Kidney epithelial cell (primary cell): ENCODE measurements at regions not wholly inside any gene's neighbourhood (a gene's known extent, or its start where the extent isn't known, plus 50 kb on each side); places are given as distances from the start of the nearest gene placed in this dataset.

ENCODE experiments used
- DNase-seq: peaks from one replicate; pipeline ENCODE4 v3.0.0-alpha.2; 2010; ENCODE audit warnings: low read depth
- H3K27me3 ChIP-seq: 2 replicates; pipeline ENCODE4 v1.6.0; 2011; ENCODE audit warnings: low read length; ENCODE audit not compliant: control insufficient read depth, insufficient read depth
- H3K36me3 ChIP-seq: 2 replicates; pipeline ENCODE4 v1.5.1; 2011; ENCODE audit warnings: low read length; ENCODE audit not compliant: control insufficient read depth, insufficient read depth
- H3K4me3 ChIP-seq: 2 replicates; pipeline ENCODE4 v1.5.1; 2011; ENCODE audit warnings: low read depth, mild to moderate bottlenecking, control low read depth, low read length
- CTCF ChIP-seq: IDR thresholded peaks from 2 replicates; pipeline ENCODE4 v1.5.1; 2011; ENCODE audit warnings: mild to moderate bottlenecking, moderate library complexity, low read length, control low read depth, inconsistent platforms; ENCODE audit not compliant: insufficient read depth, poor library complexity, severe bottlenecking

DNA sequence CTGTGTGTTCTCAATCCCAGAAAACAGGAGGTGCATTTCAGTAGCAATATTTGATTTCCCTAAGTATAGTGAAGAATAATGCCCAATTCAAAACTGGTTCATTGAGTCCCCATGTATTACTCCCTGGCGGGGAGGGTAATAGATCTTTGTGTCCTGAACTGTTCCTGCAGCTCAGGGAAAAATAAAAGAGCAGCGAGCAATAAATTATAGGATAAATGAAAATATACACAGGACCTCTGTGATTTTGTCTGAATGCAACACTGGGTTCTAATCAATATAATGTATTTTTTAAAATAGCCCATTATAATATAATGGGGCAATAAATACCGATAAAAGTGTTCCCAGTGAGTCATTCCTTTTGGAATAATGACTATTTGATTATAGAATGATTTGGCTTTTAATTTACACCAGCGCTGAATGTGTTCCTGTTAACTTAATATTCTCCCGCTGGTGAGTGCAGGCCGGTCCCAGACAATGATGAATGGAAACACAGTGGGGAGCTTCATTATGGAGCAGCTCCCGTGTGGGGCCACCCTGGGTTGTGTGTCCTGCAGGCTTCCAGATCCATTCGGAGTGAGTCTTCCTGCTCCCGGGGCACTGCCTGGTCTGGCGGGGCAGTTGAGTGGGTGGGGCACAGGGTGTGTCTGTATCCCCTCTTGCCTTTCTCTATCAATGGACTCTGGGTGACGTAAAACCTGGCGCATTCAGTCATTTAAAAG lies 263.1 kb downstream of the ACTR3B start:
- Histone ChIP-seq H3K4me3 (no peak overlapping the region), H3K27me3 (no peaks in the 10 kb centered on the region), H3K36me3 (no peaks in the 10 kb centered on the region)
- TF ChIP-seq CTCF = no peak
- DNase-seq = no peak

GRCh38 chr7:153023194-153023592 lies 263.6 kb downstream of the ACTR3B start:
- DNase-seq = no peak
- no peak for TF ChIP-seq CTCF

DNA sequence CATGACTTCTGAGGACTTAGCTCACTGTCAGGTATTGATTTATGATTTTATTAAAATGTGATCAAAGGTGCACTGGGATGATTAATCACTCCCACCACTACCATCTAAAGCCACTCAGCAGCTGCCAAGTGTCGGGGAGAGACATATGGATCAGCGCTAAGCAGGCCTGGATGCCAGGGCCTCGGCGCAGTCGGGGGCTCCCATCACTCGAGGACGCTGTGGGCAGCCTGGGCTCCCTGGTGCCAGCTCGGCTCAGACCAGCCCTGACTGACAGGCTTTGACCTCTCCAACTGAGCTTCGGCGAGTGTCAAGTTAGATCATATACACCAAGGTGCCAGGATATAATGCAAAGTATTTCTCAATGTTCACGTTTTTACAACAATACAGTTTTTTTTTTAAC lies 267.7 kb downstream of the ACTR3B start:
- TF ChIP-seq CTCF = no peak
- no peaks in the 10 kb centered on the region for H3K27me3 ChIP-seq
- H3K4me3 ChIP-seq = no peak overlapping the region
- DNase-seq = no peak
- no peaks in the 10 kb centered on the region for H3K36me3 ChIP-seq

More at GRCh38 chr7:153023194-153023592, 263.6 kb downstream of the ACTR3B start:
- Histone ChIP-seq H3K36me3 (no peaks in the 10 kb centered on the region), H3K4me3 (no peak overlapping the region), H3K27me3 (no peaks in the 10 kb centered on the region)

DNA sequence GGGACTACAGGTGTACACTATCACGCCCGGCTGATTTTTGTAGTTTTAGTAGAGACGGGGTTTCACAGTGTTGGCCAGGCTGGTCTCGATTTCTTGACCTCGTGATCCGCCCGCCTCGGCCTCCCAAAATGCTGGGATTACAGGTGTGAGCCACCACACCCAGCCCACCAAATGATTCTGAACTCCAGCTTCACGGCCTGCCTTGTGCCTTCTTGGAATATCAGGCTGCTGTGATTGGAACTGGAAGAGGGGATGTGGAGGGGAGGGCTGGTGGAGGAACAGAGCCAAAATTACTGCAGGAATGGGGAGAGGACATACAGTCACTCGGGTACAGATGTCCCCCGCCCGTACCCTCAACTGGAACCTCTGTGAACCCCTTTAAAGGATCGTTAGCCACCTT lies 268.4 kb downstream of the ACTR3B start:
- no peaks in the 10 kb centered on the region for H3K36me3 ChIP-seq
- DNase-seq = no peak
- no peak overlapping the region for H3K4me3 ChIP-seq
- no peak for TF ChIP-seq CTCF
- no peaks in the 10 kb centered on the region for H3K27me3 ChIP-seq

DNA sequence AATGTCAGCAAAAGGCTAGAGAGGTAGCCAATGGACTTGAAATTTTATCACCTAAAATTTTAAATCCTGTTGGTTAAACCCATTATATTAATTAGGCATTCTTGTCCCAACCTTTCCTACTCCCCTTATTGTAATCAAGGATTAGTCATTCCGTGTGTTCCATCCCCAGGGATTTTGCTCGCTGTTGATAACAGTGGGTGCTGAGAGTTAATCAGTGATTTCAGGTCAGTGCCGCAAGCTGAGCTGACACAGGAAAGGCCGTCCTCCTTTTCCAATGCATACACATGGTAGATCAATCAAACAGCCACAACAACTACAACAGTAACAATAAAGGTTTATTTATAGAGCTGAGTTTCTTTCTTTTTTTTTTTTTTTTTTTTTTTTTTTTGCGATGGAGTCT lies 271.4 kb downstream of the ACTR3B start:
- Histone ChIP-seq H3K4me3 (no peak overlapping the region), H3K36me3 (no peaks in the 10 kb centered on the region), H3K27me3 (no peaks in the 10 kb centered on the region)
- no peak for DNase-seq
- no peak for TF ChIP-seq CTCF

GRCh38 chr7:153034791-153035190 lies 275.2 kb downstream of the ACTR3B start:
- no peak for DNase-seq
- Histone ChIP-seq H3K36me3 (no peaks in the 10 kb centered on the region), H3K4me3 (no peak overlapping the region), H3K27me3 (no peaks in the 10 kb centered on the region)
- no peak for TF ChIP-seq CTCF
